Transverse colon (tissue), 4 donors: ENCODE measurements at regions not wholly inside any gene's neighbourhood (a gene's known extent, or its start where the extent isn't known, plus 50 kb on each side); places are given as distances from the start of the nearest gene placed in this dataset.
"Not testable (repeated sequence)": the region's sequence is repeated elsewhere in the genome, so short reads cannot be mapped to it uniquely, and the experiment has no call there.

ENCODE experiments used
- DNase-seq: peaks from one replicate; pipeline ENCODE4 v3.0.0-alpha.2; 2019
- H3K27ac ChIP-seq, 4 donors: fragments of 200-600 bp; sonication (generic); 2 replicates each; pipeline ENCODE4 v1.5.1; 2016 to 2018; ENCODE audit warnings: inconsistent platforms in 4 of 4
- H3K27me3 ChIP-seq: fragments of 200-600 bp; sonication (generic); 2 replicates; pipeline ENCODE4 v1.5.1; 2017; ENCODE audit warnings: inconsistent platforms
- H3K36me3 ChIP-seq, 4 donors: fragments of 200-600 bp; sonication (generic); 2 replicates each; pipeline ENCODE4 v1.5.1; 2017 to 2019; ENCODE audit warnings: inconsistent platforms in 4 of 4
- H3K4me1 ChIP-seq, 4 donors: fragments of 200-600 bp; sonication (generic); 2 replicates each; pipeline ENCODE4 v1.5.1; 2017 to 2020; ENCODE audit warnings: inconsistent platforms in 4 of 4
- H3K4me3 ChIP-seq, 4 donors: fragments of 200-600 bp; sonication (generic); 1 replicate in 1 of 4; 2 replicates in 3 of 4; pipeline versions ENCODE4 v1.5.1 to v1.6.1; 2017 to 2019; ENCODE audit warnings: inconsistent platforms in 4 of 4
- H3K9me3 ChIP-seq, 2 donors: fragments of 200-600 bp; sonication (generic); 2 replicates each; pipeline ENCODE4 v1.5.1; 2017 to 2019; ENCODE audit warnings: inconsistent platforms in 2 of 2
- EP300 ChIP-seq: sonication (generic); formaldehyde crosslinking; IDR thresholded peaks from one replicate; pipeline ENCODE4 v1.6.1; 2017; ENCODE audit warnings: antibody characterized with exemption, low read depth
- POLR2A ChIP-seq: fragments of 450-650 bp; IDR thresholded peaks from one replicate; pipeline ENCODE4 v1.6.1; 2016; ENCODE audit warnings: antibody characterized with exemption, mild to moderate bottlenecking, moderate library complexity
- POLR2AphosphoS5 ChIP-seq, 3 donors: sonication (generic); formaldehyde crosslinking; IDR thresholded peaks; one replicate each; pipeline ENCODE4 v1.6.1; 2016; ENCODE audit warnings: antibody characterized with exemption in 3 of 3
- WGBS, 2 donors: methylation state at CpG; one replicate each; pipeline ENCODE4 v1.1.5; 2018; ENCODE audit warnings: low coverage in 1 of 2; 5-methylcytosine and 5-hydroxymethylcytosine counted together
- in situ Hi-C, 4 donors: fragments of 200-750 bp; cut with MboI; loops; one replicate each; pipeline versions ENCODE4 v1.15.0 to v1.15.1; 2017; ENCODE audit warnings: low sequenced_read_pairs in 3 of 4, low pct_ligation_motif_present in 1 of 4, low pct_unique_long_range_greater_than_20kb in 1 of 4
- intact Hi-C: fragments of 100-400 bp; cut with DNase I; formaldehyde crosslinking; loops from one replicate; pipeline ENCODE4 v1.15.1; 2023; ENCODE audit warnings: low total_unique reads
- TF ChIP-seq, protein P1 (sequence below), 5 experiments: fragments of 200-600 bp in 3 of 5; fragments of 450-650 bp in 2 of 5; sonication (generic) in 3 of 5; IDR thresholded peaks; 1 replicate in 2 of 5; 2 replicates in 3 of 5; pipeline ENCODE4 v1.5.1; 2016 to 2017; ENCODE audit warnings: antibody characterized with exemption in 5 of 5, inconsistent platforms in 3 of 5, mild to moderate bottlenecking in 2 of 5, moderate library complexity in 1 of 5

DNA sequence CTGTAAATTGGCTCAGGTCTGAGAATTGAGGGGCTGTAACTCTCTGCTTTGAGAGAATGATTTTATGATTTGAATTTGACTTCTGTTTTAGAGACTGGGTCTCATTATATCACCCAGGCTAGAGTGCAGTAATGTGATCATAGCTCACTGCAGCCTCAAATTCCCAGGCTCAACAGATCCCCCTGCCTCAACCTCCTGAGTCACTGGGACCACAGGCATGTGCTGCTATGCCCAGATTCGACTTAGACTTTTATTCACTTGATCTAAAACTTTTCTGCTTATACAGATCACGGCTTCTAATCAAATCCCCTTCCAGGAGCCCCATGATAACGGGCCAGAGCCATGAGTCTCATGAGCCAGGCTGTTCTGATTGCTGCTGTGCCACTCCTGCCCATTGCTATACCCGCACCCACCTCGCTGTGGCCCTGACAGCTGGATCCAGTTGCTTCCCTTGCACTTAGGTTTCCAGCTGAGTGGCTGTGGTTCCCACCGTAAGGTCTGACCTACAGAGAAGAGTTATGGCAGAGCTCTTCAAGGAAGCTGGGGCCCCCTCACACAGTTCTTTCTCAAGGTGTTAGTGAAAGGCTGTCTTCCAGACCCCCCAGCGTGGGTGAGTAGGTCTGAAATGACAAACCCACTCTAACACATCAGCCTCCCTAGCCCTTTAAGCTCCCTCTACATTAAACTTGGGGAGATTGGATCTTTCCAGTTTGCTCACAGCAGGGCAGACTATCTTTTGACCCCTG, 251.2 kb upstream of the SGCG start:
- H3K4me3 ChIP-seq: no peak overlapping the region
- H3K27ac ChIP-seq: no peak overlapping the region
- DNase-seq: no peak
- WGBS, 2 donors: 89% methylated on average over 7 of the region's 7 CpGs; no CpG with 5 or more reads in 1 of the 2 donors
- no peak for TF ChIP-seq EP300
- TF ChIP-seq POLR2AphosphoS5 (IDR thresholded peaks at IDR 0.05): no peak
- TF ChIP-seq, protein P1, sequence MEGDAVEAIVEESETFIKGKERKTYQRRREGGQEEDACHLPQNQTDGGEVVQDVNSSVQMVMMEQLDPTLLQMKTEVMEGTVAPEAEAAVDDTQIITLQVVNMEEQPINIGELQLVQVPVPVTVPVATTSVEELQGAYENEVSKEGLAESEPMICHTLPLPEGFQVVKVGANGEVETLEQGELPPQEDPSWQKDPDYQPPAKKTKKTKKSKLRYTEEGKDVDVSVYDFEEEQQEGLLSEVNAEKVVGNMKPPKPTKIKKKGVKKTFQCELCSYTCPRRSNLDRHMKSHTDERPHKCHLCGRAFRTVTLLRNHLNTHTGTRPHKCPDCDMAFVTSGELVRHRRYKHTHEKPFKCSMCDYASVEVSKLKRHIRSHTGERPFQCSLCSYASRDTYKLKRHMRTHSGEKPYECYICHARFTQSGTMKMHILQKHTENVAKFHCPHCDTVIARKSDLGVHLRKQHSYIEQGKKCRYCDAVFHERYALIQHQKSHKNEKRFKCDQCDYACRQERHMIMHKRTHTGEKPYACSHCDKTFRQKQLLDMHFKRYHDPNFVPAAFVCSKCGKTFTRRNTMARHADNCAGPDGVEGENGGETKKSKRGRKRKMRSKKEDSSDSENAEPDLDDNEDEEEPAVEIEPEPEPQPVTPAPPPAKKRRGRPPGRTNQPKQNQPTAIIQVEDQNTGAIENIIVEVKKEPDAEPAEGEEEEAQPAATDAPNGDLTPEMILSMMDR (IDR thresholded peaks at IDR 0.05): no peak
- intact Hi-C loops (no loop called here), in situ Hi-C loops (loop anchor here in 2 of 4 donors (25.0 kb wide), 1 partner anchor 1433 kb away; no protein-coding TSS in a partner anchor)
- no peaks in the 10 kb centered on the region for H3K27me3 ChIP-seq
- no peaks in the 10 kb centered on the region for H3K4me1 ChIP-seq
- H3K9me3 ChIP-seq: no peaks in the 10 kb centered on the region
- H3K36me3 ChIP-seq: no peaks in the 10 kb centered on the region

DNA sequence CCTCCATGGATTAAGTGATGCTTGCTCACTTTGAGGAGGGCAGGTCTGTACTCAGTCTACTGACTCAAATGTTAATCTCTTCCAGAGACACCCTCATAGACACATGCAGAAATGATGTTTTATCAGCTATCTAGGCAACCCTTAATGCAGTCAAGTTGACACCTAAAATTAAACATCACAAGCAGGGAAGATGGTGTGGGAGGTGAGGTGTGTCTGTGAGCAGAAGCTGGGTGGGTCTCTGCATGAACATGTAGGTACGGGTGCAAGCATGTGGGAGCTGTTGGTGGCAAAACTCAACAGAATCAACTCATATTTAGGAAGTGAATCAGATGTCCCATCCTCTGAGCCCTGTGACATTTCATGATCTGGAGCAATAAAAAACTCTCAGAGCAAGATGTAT, 249.2 kb upstream of the SGCG start:
- DNase-seq: no peak
- H3K4me1 ChIP-seq: no peaks in the 10 kb centered on the region
- intact Hi-C loops: no loop called here
- in situ Hi-C loops: loop anchor here in 2 of 4 donors (25.0 kb wide), 1 partner anchor 1431 kb away; no protein-coding TSS in a partner anchor
- no peaks in the 10 kb centered on the region for H3K27me3 ChIP-seq
- H3K36me3 ChIP-seq: no peaks in the 10 kb centered on the region
- WGBS, 2 donors: 94% methylated on average over 1 of the region's 1 CpG; no CpG with 5 or more reads in 1 of the 2 donors
- TF ChIP-seq, protein P1 (IDR thresholded peaks at IDR 0.05): no peak
- TF ChIP-seq POLR2A (no peak), POLR2AphosphoS5 (IDR thresholded peaks at IDR 0.05) (no peak), EP300 (no peak)
- H3K27ac ChIP-seq: no peak overlapping the region
- no peaks in the 10 kb centered on the region for H3K9me3 ChIP-seq
- H3K4me3 ChIP-seq: no peak overlapping the region

DNA sequence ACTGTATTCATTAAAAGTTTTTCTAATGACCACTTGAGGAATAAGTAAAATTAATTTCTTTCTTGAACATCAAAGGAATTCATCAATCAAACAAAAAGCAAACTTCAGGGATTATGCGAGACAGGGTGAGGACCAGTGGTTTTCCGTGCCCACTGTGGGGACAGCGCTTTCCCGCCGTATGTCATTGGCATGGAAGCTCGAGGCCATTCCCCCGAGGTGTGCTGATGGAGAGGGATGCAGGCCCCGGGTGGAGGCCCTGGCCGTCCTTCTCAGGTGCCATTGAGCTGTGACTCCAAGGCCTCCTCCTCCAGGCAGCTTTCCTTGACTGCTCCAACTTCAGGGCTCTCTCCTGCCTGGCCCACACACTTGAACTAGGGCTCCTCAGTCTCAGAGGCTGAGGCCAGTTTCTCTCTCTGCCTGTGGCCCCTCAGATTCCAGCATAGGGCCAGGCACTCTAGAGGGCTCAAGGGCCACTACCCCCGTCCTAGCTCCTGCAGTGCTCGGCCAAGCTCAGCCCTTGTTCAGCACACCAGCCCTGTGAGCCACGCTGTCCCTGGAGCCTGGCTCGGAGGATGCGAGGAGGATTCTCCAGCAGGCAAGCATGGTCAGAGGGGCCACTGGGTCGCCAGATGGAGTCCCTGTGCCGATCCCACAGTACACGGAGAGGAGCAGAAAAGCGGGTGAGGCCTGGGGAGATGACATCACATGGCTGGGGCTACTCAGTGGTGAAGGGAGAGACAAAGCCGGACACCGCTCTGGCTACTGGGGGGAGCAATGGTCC, 248.0 kb upstream of the SGCG start:
- H3K4me3 ChIP-seq, H3K27me3 ChIP-seq, H3K4me1 ChIP-seq, H3K27ac ChIP-seq, DNase-seq, H3K36me3 ChIP-seq, intact Hi-C loops, H3K9me3 ChIP-seq: not testable (repeated sequence)
- WGBS, 2 donors: 90 to 93% methylated on average over 10 to 17 of the region's 20 CpGs
- in situ Hi-C loops: loop anchor here in 2 of 4 donors (25.0 kb wide), 1 partner anchor 1429 kb away; no protein-coding TSS in a partner anchor

DNA sequence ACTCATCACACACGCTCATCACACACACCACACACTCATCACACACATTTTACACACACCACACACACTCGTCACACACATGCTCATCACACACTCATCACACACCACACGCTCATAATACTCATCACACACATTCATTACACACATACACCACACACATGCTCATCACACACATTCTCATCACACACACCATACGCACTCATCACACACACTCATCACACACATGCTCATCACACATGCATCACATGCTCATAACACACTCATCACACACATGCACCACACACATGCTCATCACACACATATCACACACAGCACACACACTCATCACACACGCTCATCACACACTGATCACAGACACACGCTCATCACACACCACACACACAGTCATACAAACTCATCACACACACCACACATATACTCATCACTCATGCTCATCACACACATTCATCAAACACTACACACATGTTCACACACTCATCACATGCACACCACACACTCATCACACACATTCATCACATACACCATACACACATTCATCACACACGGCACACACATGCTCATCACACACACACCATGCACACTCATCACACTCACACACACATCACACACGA, 247.1 kb upstream of the SGCG start:
- Histone ChIP-seq H3K36me3 (no peaks in the 10 kb centered on the region), H3K27ac (no peak overlapping the region), H3K27me3 (no peaks in the 10 kb centered on the region), H3K4me1 (no peaks in the 10 kb centered on the region), H3K9me3 (no peaks in the 10 kb centered on the region), H3K4me3 (no peak overlapping the region)
- 76 to 87% methylated on average over 8 of the region's 8 CpGs for WGBS, 2 donors
- DNase-seq: no peak
- TF ChIP-seq, protein P1 (IDR thresholded peaks at IDR 0.05): no peak
- TF ChIP-seq POLR2A (no peak), POLR2AphosphoS5 (IDR thresholded peaks at IDR 0.05) (no peak), EP300 (no peak)
- in situ Hi-C loops: loop anchor here in 2 of 4 donors (25.0 kb wide), 1 partner anchor 1429 kb away; no protein-coding TSS in a partner anchor
- intact Hi-C loops: no loop called here
